HG03060 (cell line): ENCODE measurements at regions not wholly inside any gene's neighbourhood (a gene's known extent, or its start where the extent isn't known, plus 50 kb on each side); places are given as distances from the start of the nearest gene placed in this dataset.

Experiments
- ATAC-seq: cut with Tn5 transposase; IDR thresholded peaks from one replicate; pipeline ENCODE4 v1.9.1; 2021; ENCODE audit warnings: low read depth, moderate number of reproducible peaks; ENCODE audit not compliant: unreplicated experiment

DNA sequence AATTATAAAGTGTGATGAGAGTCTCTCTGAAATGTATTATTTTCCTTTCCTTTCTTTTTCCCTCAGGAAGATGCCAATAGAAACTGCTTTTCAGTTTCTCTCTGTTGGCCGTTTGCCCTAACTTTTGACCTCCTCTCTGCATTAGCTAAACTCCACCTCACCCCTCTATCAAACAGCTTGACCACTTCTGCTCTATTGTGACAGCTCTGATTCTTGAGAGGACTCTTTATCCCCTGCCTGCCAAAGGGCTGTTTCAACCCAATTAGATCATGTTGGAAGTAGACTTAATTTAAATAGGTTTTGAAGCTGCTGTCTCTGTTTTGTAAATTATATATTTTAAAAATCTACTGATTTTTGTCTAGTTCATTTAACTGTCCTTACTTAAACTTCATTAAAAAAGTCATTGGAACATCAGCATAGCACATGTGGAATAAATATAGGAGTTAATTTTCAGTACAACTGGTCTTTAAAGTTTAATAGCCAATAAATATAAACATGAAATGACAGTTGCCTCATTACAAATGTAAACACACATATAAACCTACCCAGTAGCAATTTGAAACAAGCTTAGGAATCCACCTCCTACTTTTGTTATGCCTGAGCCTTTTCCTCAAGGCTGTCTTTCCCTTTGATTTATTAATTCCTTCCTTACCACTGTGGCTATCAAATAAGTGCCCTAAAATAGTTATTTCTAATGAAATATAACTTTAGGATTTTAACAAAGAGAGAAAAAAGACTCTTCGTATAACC, 152.0 kb downstream of the CHRM3 start:
- ATAC-seq = no peak

- ATAC-seq = no peak
These were observed 152.7 kb downstream of the CHRM3 start for GRCh38 chr1:239539051-239539450.

DNA sequence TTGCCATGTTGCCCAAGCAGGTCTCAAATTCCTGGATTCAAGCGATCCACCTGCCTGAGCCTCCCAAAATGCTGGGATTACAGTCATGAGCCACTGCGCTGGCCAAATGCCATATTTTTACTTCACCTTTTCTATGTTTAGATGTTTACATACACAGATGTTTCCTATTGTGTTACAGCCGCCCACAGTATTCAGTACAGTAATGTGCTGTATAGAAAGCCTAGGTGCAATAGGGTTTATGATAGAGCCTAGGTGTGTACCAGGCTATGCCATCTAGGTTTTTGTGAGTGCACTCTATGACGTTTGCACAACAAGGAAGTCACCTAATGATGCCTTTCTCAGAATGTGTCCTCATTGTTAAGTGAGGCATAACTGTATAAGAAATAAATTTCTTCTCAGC, 153.4 kb downstream of the CHRM3 start:
- ATAC-seq = no peak

DNA sequence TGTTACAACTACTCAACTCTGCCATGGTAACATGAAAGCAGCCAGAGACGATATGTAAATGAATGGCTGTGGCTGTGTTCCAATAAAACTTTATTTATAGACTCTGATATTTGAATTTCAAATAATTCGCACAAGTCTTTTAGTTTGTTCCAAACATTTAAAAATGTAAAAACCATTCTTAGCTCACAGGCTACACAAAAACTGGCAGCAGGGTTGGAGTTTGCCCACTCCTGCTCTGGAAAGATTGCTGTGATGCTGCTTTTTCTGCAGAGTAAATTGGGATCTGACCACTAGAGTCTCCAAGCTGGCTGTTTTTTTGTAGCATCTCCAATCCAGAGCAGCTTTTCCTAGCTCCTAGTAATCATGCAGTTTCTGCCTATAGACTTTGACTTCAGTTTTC, 157.5 kb downstream of the CHRM3 start:
- ATAC-seq = no peak

- ATAC-seq = no peak
These were observed 159.1 kb downstream of the CHRM3 start for GRCh38 chr1:239545466-239545865.

GRCh38 chr1:239547987-239548386, 161.6 kb downstream of the CHRM3 start:
- no peak for ATAC-seq

GRCh38 chr1:239550178-239550577, 163.8 kb downstream of the CHRM3 start:
- ATAC-seq = no peak

GRCh38 chr1:239555350-239555749, 169.0 kb downstream of the CHRM3 start:
- ATAC-seq = no peak

GRCh38 chr1:239558559-239558958, 172.2 kb downstream of the CHRM3 start:
- ATAC-seq = no peak

DNA sequence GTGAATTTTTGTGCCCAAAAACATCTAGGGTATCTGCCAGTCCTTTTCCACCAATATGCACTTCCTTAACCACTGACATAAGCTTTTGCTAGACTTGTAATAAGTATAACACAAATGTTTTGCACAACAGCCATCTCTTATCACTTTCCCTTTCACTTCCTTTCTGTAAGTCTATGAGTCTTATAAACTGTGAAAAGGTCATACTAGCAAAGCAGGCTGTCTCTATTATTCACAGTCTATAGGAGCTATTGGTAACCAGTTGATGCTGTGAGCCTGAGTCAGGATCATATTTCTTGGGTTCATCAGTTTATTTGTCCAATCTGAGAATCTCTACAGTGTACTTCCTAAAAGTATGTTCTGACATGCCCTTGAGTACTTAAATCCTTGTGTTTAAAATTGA, 172.6 kb downstream of the CHRM3 start:
- ATAC-seq = no peak

GRCh38 chr1:239560921-239561320, 174.6 kb downstream of the CHRM3 start:
- no peak for ATAC-seq

- no peak for ATAC-seq
These were observed 175.7 kb downstream of the CHRM3 start for GRCh38 chr1:239562095-239562494.

DNA sequence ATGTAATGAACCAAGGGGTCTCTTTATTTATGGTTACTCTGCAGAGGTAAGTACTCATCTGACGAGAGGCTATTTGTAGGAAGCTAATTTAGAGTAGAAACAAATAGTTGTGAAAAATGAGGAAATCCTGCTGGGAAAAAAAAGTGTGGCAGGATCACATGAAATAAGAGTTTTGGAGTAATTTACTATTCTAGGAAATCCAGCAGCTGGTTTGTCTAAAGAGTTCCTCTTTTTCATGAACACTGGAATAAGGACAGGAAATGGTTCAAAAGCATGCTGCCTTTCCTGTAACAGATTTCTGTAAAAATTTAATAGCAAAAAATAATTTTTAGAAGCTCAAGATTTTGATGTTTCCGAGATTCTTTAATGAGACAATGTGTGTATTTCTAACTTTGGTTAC, 177.3 kb downstream of the CHRM3 start:
- no peak for ATAC-seq

DNA sequence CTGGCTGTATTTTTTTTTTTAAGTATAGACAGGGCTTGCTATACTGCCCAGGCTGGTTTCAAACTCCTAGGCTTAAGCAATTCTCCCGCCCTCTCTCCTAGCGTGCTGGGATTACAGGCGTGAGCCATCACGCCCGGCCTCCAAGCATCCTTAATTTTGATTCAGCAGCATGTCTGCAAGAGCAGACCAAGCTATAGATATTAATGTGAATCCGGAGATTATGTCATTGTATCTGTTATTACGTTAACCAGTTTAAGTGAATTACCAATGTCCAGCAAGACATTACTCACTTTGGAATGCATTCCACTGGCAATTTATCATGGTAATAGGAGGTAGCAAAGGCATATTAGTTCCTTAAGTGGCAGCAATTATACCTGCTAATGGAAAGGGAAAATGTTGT, 179.7 kb downstream of the CHRM3 start:
- no peak for ATAC-seq

DNA sequence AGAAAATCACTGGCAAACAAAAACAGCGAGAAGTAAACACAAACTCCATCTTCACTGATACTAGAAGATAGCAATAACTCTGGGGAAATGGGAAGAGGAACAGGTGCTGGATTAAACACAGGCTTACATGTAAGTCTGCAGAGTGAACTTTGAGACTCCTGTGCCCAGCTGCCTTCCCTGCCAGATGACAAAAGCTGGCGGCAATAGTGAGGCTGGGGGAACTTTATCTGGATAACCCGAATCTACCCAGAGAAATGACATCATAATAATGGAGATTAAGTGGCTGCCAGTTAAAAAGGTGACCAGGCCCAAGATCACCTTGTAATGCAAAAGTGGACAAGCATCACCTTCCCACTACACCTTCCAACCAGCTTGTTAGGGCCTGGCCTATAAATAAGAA, 184.5 kb downstream of the CHRM3 start:
- no peak for ATAC-seq

DNA sequence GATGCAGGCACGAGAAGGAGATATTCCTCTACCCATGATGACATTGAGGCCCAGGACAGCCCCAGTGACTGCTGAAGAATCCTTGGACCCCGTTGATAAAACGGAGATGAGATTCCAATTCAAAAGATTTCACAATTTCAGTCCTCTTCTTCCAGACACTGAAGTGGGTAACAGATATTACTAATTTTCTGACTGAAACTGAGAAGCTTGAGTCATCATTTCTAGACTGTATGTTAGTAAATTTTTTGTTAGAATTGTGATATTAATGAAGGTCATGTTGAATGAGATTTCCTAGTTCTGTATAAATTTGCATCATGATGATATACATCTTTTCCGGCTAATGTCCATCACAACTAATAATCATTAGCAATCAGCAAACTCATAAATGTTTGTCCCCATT, 185.8 kb downstream of the CHRM3 start:
- no peak for ATAC-seq

GRCh38 chr1:239574112-239574511, 187.7 kb downstream of the CHRM3 start:
- ATAC-seq = no peak

- no peak for ATAC-seq
These were observed 188.7 kb downstream of the CHRM3 start for GRCh38 chr1:239575113-239575512.

DNA sequence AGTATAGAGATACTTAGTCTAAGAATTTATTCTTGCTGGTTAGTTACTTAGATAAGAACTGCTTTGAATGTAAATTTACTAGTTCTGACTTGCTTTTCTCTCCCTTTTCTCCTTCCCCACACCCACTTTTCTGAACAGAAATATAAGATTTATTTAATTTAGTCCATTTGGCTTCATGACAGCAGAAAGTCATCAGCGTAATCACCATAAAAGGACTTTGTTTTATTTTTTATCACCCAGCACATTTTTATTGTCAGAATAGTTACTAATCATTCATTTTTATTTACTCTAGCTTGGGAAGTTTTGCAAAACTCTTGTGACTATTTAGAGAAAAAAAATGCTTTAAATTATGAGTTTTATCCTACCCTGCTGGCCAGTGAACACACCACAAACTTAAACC, 197.2 kb downstream of the CHRM3 start:
- ATAC-seq = no peak

DNA sequence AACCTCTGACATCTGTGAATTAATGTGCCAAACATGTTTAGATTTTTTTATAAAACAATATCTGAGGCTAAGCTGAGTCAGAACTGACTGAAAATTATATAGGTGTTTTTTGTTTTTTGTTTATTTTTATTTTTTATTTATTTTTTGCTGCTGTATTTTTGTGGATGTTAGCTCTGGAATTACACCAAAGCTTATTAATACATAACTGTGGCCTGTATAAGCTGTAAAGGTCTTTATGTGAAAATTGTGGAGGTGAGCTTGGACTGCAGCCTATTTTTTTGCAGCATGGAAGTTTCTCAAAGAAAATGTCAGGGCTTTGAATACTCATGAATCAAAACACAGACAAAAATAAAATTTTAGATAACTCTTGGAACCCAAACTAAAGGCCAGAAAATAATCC, 199.8 kb downstream of the CHRM3 start:
- ATAC-seq = no peak

GRCh38 chr1:239587066-239587465, 200.7 kb downstream of the CHRM3 start:
- no peak for ATAC-seq

DNA sequence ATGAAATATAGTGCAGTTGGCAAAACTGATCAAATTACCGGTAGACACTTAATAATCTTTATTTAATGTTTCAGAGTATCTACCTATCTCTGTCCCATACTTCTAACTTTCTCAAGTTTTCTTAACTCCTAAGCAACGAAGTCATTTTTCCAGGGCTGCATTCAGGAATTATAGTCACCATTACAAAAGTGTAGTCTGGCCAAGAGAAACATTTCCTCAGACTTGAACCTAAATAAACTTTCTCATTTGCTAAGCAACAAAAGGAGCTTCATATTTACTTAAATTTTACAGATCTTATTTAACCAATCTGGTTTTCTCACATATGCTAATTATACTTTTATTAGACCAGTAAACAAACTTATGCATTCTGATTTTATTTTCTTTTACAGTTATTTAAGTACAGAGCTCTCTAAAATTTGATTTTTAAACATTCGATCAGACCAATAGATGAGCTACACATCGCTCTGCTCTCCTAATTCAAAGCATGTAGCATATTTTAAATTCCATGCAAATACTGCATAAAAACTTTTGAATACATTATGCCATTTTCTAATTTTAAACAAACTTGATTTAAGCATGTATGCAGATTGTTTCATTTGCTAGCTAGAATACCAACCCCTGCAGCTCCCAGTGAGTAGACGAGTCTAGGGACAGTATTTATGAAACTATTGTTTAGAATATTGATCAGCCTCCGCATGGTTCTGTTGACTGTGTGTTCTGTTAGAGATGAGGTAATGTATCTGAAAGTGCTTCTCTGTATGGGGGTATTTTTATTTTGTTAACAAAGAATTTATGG, 201.4 kb downstream of the CHRM3 start:
- ATAC-seq = no peak
